ENCODE measurements at regions not wholly inside any gene's neighbourhood (a gene's known extent, or its start where the extent isn't known, plus 50 kb on each side); places are given as distances from the start of the nearest gene placed in this dataset.

GRCh38 chr9:18036422-18037187, 437.3 kb upstream of the ADAMTSL1 start:
- TF ChIP-seq CTCF (conservative IDR thresholded peaks at IDR 0.05; ENCODE audit: low read depth, low read length) (no peak), EZH2 (IDR thresholded peaks at IDR 0.05; ENCODE audit: low read length, unreplicated experiment) (no peak)
